Neural cell (in vitro differentiated cells): ENCODE measurements at regions not wholly inside any gene's neighbourhood (a gene's known extent, or its start where the extent isn't known, plus 50 kb on each side); places are given as distances from the start of the nearest gene placed in this dataset.

Experiments
- EP300 ChIP-seq: fragments of 450-650 bp; conservative IDR thresholded peaks from 2 replicates; pipeline ENCODE4 v1.6.1; 2014; ENCODE audit warnings: antibody characterized with exemption, mild to moderate bottlenecking, moderate library complexity; ENCODE audit not compliant: poor library complexity, severe bottlenecking
- EZH2 ChIP-seq: fragments of 200-600, 300-800 bp; shearing (Covaris generic), sonication (generic); IDR thresholded peaks from 2 replicates; pipeline ENCODE4 v1.6.1; 2014; ENCODE audit warnings: antibody characterized with exemption, low read length, borderline replicate concordance, mild to moderate bottlenecking; ENCODE audit not compliant: insufficient read depth, poor library complexity, severe bottlenecking
- POLR2AphosphoS5 ChIP-seq: IDR thresholded peaks from 2 replicates; pipeline ENCODE4 v1.6.1; 2012
- RAD21 ChIP-seq: fragments of 450-650 bp; conservative IDR thresholded peaks from 2 replicates; pipeline ENCODE4 v1.6.1; 2014; ENCODE audit warnings: antibody characterized with exemption, mild to moderate bottlenecking, moderate library complexity
- SMC3 ChIP-seq: fragments of 450-650 bp; conservative IDR thresholded peaks from 2 replicates; pipeline ENCODE4 v1.6.1; 2014; ENCODE audit warnings: antibody characterized with exemption, mild to moderate bottlenecking, moderate library complexity; ENCODE audit not compliant: poor library complexity
- TAF1 ChIP-seq: IDR thresholded peaks from 2 replicates; pipeline ENCODE4 v1.6.1; 2012; ENCODE audit warnings: low read depth
- TF ChIP-seq, protein P1 (sequence below): fragments of 450-650 bp; IDR thresholded peaks from 2 replicates; pipeline ENCODE4 v1.5.1; 2014; ENCODE audit warnings: antibody characterized with exemption, mild to moderate bottlenecking, moderate library complexity; ENCODE audit not compliant: poor library complexity, severe bottlenecking

DNA sequence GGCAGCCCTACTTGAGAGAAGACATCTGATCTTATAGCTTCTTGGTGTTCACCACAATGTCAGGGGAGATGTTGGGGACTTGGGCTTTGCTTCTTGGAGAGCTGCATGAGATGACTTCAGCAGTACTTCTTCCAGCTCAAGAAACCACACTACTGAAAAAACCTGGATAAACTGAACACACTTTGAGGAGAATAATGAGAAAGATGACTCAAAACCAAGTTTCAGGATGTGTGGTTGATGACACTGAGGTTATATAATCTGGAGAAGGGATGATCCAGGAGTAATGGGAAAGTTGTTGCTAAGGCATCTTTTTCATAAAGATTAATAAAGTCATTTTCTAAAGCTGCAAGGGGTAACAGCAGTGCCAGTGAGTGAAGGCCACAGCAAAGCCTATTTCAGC, 58.4 kb upstream of the PNPLA4 start:
- TF ChIP-seq, protein P1, sequence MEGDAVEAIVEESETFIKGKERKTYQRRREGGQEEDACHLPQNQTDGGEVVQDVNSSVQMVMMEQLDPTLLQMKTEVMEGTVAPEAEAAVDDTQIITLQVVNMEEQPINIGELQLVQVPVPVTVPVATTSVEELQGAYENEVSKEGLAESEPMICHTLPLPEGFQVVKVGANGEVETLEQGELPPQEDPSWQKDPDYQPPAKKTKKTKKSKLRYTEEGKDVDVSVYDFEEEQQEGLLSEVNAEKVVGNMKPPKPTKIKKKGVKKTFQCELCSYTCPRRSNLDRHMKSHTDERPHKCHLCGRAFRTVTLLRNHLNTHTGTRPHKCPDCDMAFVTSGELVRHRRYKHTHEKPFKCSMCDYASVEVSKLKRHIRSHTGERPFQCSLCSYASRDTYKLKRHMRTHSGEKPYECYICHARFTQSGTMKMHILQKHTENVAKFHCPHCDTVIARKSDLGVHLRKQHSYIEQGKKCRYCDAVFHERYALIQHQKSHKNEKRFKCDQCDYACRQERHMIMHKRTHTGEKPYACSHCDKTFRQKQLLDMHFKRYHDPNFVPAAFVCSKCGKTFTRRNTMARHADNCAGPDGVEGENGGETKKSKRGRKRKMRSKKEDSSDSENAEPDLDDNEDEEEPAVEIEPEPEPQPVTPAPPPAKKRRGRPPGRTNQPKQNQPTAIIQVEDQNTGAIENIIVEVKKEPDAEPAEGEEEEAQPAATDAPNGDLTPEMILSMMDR, result no peak
- no peak for TF ChIP-seq POLR2AphosphoS5
- no peak for TF ChIP-seq EZH2
- TF ChIP-seq RAD21, result no peak
- no peak for TF ChIP-seq SMC3
- no peak for TF ChIP-seq TAF1
- TF ChIP-seq EP300, result no peak
